K562 (cell line): ENCODE measurements at regions not wholly inside any gene's neighbourhood (a gene's known extent, or its start where the extent isn't known, plus 50 kb on each side); places are given as distances from the start of the nearest gene placed in this dataset.

Source experiments
- ATAC-seq: fragments of 200-7000 bp; cut with Tn5 transposase; 3 replicates; pipeline ENCODE4 v1.9.1; 2020; ENCODE audit warnings: moderate library complexity
- BruUV-seq: library from RNA; stranded (reverse); fragments of 400-500 nt; replicated peaks from 2 replicates; lab custom pipeline; 2021; lab: Mats Ljungman, UMichigan
- CTCF ChIA-PET: fragments of 300-600 bp; formaldehyde crosslinking; extraction: SDS; loops from one replicate; lab custom pipeline; 2021; ENCODE audit warnings: low intra/inter-chr PET ratio; lab: Yijun Ruan, JAX
- POLR2A ChIA-PET: fragments of 300-600, 350-650 bp; sonication (Branson Sonifier 250); formaldehyde crosslinking; extraction: SDS; loops from one replicate; lab custom pipeline; 2021; ENCODE audit warnings: antibody characterized with exemption, inconsistent platforms; lab: Yijun Ruan, JAX
- DNase-seq, 4 experiments: peaks; one replicate each; pipeline versions ENCODE4 v3.0.0 to v3.0.0-alpha.2; 2011 to 2018; ENCODE audit warnings: low spot score in 3 of 4, mixed read lengths in 3 of 4; ENCODE audit errors: extremely low read depth in 1 of 4
- FAIRE-seq: peaks from 2 replicates; lab custom pipeline; 2011; peaks lifted over from hg19 to GRCh38; lab: Jason Lieb, UNC
- H2AFZ ChIP-seq: 2 replicates; pipeline ENCODE4 v1.6.0; 2011; ENCODE audit warnings: low read depth, low read length, control low read depth, inconsistent platforms
- H3K27ac ChIP-seq: fragments of 200-600 bp; 3 replicates; pipeline ENCODE4 v1.8.0; 2011; ENCODE audit warnings: low read depth, mild to moderate bottlenecking, control low read depth, inconsistent platforms, low read length, moderate library complexity, mixed read lengths; ENCODE audit errors: extremely low read depth
- H3K27me3 ChIP-seq, 2 experiments: fragments of 300-600 bp in 1 of 2; 2 replicates in 1 of 2; 3 replicates in 1 of 2; pipeline versions ENCODE4 v1.6.0 to v1.8.0; 2011; ENCODE audit warnings: inconsistent platforms in 2 of 2, low read length in 2 of 2, mild to moderate bottlenecking in 1 of 2, mixed read lengths in 1 of 2, moderate library complexity in 1 of 2; ENCODE audit not compliant: control insufficient read depth in 2 of 2, insufficient read depth in 2 of 2
- H3K36me3 ChIP-seq: fragments of 300-600 bp; 3 replicates; pipeline ENCODE4 v1.8.0; 2011; ENCODE audit warnings: mild to moderate bottlenecking, low read length, inconsistent platforms; ENCODE audit not compliant: control insufficient read depth, insufficient read depth
- H3K4me1 ChIP-seq, 2 experiments: fragments of 200-600 bp in 1 of 2; replicated peaks in 1 of 2; 2 replicates in 1 of 2; 3 replicates in 1 of 2; pipeline versions ENCODE4 v1.5.1 to v1.8.0; 2011; ENCODE audit warnings: inconsistent platforms in 2 of 2, low read length in 2 of 2, mild to moderate bottlenecking in 1 of 2, mixed read lengths in 1 of 2, moderate library complexity in 1 of 2; ENCODE audit not compliant: control insufficient read depth in 2 of 2, insufficient read depth in 2 of 2
- H3K4me2 ChIP-seq: 2 replicates; pipeline ENCODE4 v1.6.1; 2011; ENCODE audit warnings: low read length, control low read depth, inconsistent platforms, mixed read lengths; ENCODE audit not compliant: insufficient read depth
- H3K4me3 ChIP-seq: fragments of 200-600 bp; sonication (generic), shearing (Covaris generic); 2 replicates; pipeline ENCODE4 v1.5.1; 2016; ENCODE audit warnings: control low read depth, inconsistent platforms
- H3K79me2 ChIP-seq: fragments of 200-600 bp; 3 replicates; pipeline ENCODE4 v1.8.0; 2011; ENCODE audit warnings: low read length, inconsistent platforms; ENCODE audit not compliant: control insufficient read depth, insufficient read depth
- H3K9ac ChIP-seq, 2 experiments: 2 replicates each; pipeline versions ENCODE4 v1.6.0 to v1.6.1; 2011; ENCODE audit warnings: low read depth in 2 of 2, low read length in 2 of 2, control low read depth in 1 of 2, inconsistent platforms in 1 of 2, mild to moderate bottlenecking in 1 of 2, mixed read lengths in 1 of 2; ENCODE audit not compliant: insufficient read depth in 1 of 2
- H3K9me1 ChIP-seq: one replicate; pipeline ENCODE4 v1.6.0; 2011; ENCODE audit warnings: inconsistent platforms, mild to moderate bottlenecking, low read length, moderate library complexity; ENCODE audit not compliant: control insufficient read depth, insufficient read depth
- H3K9me3 ChIP-seq: replicated peaks from 2 replicates; pipeline ENCODE4 v1.5.1; 2011; ENCODE audit warnings: low read depth, low read length, inconsistent platforms; ENCODE audit not compliant: control insufficient read depth, insufficient read depth
- H4K20me1 ChIP-seq: replicated peaks from 2 replicates; pipeline ENCODE4 v1.6.1; 2011; ENCODE audit warnings: low read length, inconsistent platforms, mixed read lengths; ENCODE audit not compliant: control insufficient read depth, insufficient read depth
- E2F3 ChIP-seq: fragments of 250-450 bp; sonication (Bioruptor Pico); IDR thresholded peaks from 2 replicates; pipeline ENCODE4 v1.4.0; 2020; ENCODE audit warnings: mild to moderate bottlenecking
- ESRRB ChIP-seq: fragments of 250-450 bp; sonication (Bioruptor Pico); IDR thresholded peaks from 2 replicates; pipeline ENCODE4 v1.5.0; 2020; ENCODE audit warnings: mild to moderate bottlenecking, moderate library complexity, borderline replicate concordance
- ETV5 ChIP-seq: sonication (generic); formaldehyde crosslinking; IDR thresholded peaks from 2 replicates; pipeline ENCODE4 v1.4.0; 2020; ENCODE audit warnings: low read depth, mild to moderate bottlenecking, missing genetic modification reagents
- HNRNPK ChIP-seq: fragments of 200-400 bp; formaldehyde crosslinking; IDR thresholded peaks from one replicate; pipeline ENCODE4 v1.6.1; 2018; ENCODE audit warnings: mild to moderate bottlenecking, low read depth, low read length; ENCODE audit not compliant: poor library complexity, severe bottlenecking
- MEF2D ChIP-seq: conservative IDR thresholded peaks from 2 replicates; pipeline ENCODE4 v1.6.1; 2016; ENCODE audit warnings: low read depth, missing genetic modification characterization, missing compliant biosample characterization
- RFX1 ChIP-seq: fragments of 450-650 bp; IDR thresholded peaks from 2 replicates; pipeline ENCODE4 v1.6.1; 2016; ENCODE audit warnings: mild to moderate bottlenecking, moderate library complexity
- SREBF1 ChIP-seq: fragments of 150-350 bp; IDR thresholded peaks from 2 replicates; pipeline ENCODE4 v1.6.1; 2014; ENCODE audit warnings: antibody characterized with exemption, low read depth, low read length, borderline replicate concordance
- U2AF1 ChIP-seq: fragments of 200-400 bp; formaldehyde crosslinking; optimal IDR thresholded peaks from 2 replicates; pipeline ENCODE3; 2017; ENCODE audit warnings: mild to moderate bottlenecking, low read depth, low read length, moderate library complexity
- ZFP36 ChIP-seq: fragments of 150-350 bp; IDR thresholded peaks from 2 replicates; pipeline ENCODE4 v1.6.1; 2018; ENCODE audit warnings: low read length, low read depth; ENCODE audit not compliant: partially characterized antibody
- ZNF146 ChIP-seq: IDR thresholded peaks from one replicate; pipeline ENCODE4 v1.6.1; 2018; ENCODE audit warnings: missing compliant biosample characterization; ENCODE audit not compliant: unreplicated experiment
- WGBS: fragments of 100-300 bp; shearing (Covaris generic); methylation state at CpG from one replicate; pipeline ENCODE4 v1.1.6; 2016; ENCODE audit warnings: low coverage, mixed read lengths; ENCODE audit not compliant: insufficient coverage; ENCODE audit errors: missing lambda C conversion rate; 5-methylcytosine and 5-hydroxymethylcytosine counted together
- in situ Hi-C: fragments of 300-500 bp; cut with MboI; formaldehyde crosslinking; loops from 4 replicates; pipeline ENCODE4 v1.15.0; 2018; ENCODE audit warnings: inconsistent platforms, mixed read lengths
- intact Hi-C: fragments of 100-400 bp; cut with micrococcal nuclease; formaldehyde crosslinking; loops from 2 replicates; pipeline ENCODE4 v1.14.2; 2022
- TF ChIP-seq, protein P1 (sequence below): fragments of 200-800 bp; sonication (Bioruptor generic); IDR thresholded peaks from 2 replicates; pipeline ENCODE4 v1.6.1; 2017; ENCODE audit warnings: missing genetic modification characterization, missing compliant biosample characterization
- TF ChIP-seq, protein P2 (sequence below): fragments of 250-450 bp; sonication (Bioruptor Pico); IDR thresholded peaks from 2 replicates; pipeline ENCODE4 v1.4.0; 2020; ENCODE audit warnings: mild to moderate bottlenecking, moderate library complexity

GRCh38 chr18:77821892-77822291, 572.2 kb downstream of the GALR1 start:
- DNase-seq (no peak), ATAC-seq (no peak), FAIRE-seq (no peak)
- Histone ChIP-seq H3K4me1 (no peaks in the 10 kb centered on the region; a peak in 1 of 5 replicates), H3K79me2 (no peaks in the 10 kb centered on the region), H3K4me2 (no peak overlapping the region), H3K27ac (no peak overlapping the region), H3K9me1 (no peaks in the 10 kb centered on the region), H4K20me1 (no peaks in the 10 kb centered on the region), H3K9ac (no peak overlapping the region), H3K36me3 (no peaks in the 10 kb centered on the region), H3K27me3 (no peaks in the 10 kb centered on the region), H3K4me3 (no peak overlapping the region), H3K9me3 (no peaks in the 10 kb centered on the region), H2AFZ (no peak overlapping the region)
- intact Hi-C loops (no loop called here), in situ Hi-C loops (no loop called here)
- TF ChIP-seq, protein P1, sequence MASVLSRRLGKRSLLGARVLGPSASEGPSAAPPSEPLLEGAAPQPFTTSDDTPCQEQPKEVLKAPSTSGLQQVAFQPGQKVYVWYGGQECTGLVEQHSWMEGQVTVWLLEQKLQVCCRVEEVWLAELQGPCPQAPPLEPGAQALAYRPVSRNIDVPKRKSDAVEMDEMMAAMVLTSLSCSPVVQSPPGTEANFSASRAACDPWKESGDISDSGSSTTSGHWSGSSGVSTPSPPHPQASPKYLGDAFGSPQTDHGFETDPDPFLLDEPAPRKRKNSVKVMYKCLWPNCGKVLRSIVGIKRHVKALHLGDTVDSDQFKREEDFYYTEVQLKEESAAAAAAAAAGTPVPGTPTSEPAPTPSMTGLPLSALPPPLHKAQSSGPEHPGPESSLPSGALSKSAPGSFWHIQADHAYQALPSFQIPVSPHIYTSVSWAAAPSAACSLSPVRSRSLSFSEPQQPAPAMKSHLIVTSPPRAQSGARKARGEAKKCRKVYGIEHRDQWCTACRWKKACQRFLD (CRISPR knock-in tag): no peak
- no peak for TF ChIP-seq ZFP36
- TF ChIP-seq E2F3 (CRISPR knock-in tag): no peak
- no peak for TF ChIP-seq ZNF146 (CRISPR knock-in tag)
- TF ChIP-seq SREBF1: no peak
- TF ChIP-seq RFX1: no peak
- TF ChIP-seq, protein P2, sequence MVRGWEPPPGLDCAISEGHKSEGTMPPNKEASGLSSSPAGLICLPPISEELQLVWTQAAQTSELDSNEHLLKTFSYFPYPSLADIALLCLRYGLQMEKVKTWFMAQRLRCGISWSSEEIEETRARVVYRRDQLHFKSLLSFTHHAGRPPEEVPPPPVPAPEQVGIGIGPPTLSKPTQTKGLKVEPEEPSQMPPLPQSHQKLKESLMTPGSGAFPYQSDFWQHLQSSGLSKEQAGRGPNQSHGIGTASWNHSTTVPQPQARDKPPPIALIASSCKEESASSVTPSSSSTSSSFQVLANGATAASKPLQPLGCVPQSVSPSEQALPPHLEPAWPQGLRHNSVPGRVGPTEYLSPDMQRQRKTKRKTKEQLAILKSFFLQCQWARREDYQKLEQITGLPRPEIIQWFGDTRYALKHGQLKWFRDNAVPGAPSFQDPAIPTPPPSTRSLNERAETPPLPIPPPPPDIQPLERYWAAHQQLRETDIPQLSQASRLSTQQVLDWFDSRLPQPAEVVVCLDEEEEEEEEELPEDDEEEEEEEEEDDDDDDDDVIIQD (CRISPR knock-in tag): no peak
- TF ChIP-seq ETV5: no peak
- TF ChIP-seq ESRRB (CRISPR knock-in tag): no peak
- TF ChIP-seq MEF2D (tag): no peak
- no peak for TF ChIP-seq HNRNPK
- TF ChIP-seq U2AF1: no peak
- BruUV-seq: no TSS peak
- WGBS: 8% methylated on average over 4 of the region's 7 CpGs
- POLR2A ChIA-PET: no interaction called here
- CTCF ChIA-PET: no interaction called here
